K562 (cell line): ENCODE measurements at regions not wholly inside any gene's neighbourhood (a gene's known extent, or its start where the extent isn't known, plus 50 kb on each side); places are given as distances from the start of the nearest gene placed in this dataset.

Source experiments
- ATAC-seq: fragments of 200-7000 bp; cut with Tn5 transposase; 3 replicates; pipeline ENCODE4 v1.9.1; 2020; ENCODE audit warnings: moderate library complexity
- BruUV-seq: library from RNA; stranded (reverse); fragments of 400-500 nt; replicated peaks from 2 replicates; lab custom pipeline; 2021; lab: Mats Ljungman, UMichigan
- CTCF ChIA-PET: fragments of 300-600 bp; formaldehyde crosslinking; extraction: SDS; loops from one replicate; lab custom pipeline; 2021; ENCODE audit warnings: low intra/inter-chr PET ratio; lab: Yijun Ruan, JAX
- POLR2A ChIA-PET: fragments of 300-600, 350-650 bp; sonication (Branson Sonifier 250); formaldehyde crosslinking; extraction: SDS; loops from one replicate; lab custom pipeline; 2021; ENCODE audit warnings: antibody characterized with exemption, inconsistent platforms; lab: Yijun Ruan, JAX
- DNase-seq, 4 experiments: peaks; one replicate each; pipeline versions ENCODE4 v3.0.0 to v3.0.0-alpha.2; 2011 to 2018; ENCODE audit warnings: low spot score in 3 of 4, mixed read lengths in 3 of 4; ENCODE audit errors: extremely low read depth in 1 of 4
- FAIRE-seq: peaks from 2 replicates; lab custom pipeline; 2011; peaks lifted over from hg19 to GRCh38; lab: Jason Lieb, UNC
- H2AFZ ChIP-seq: 2 replicates; pipeline ENCODE4 v1.6.0; 2011; ENCODE audit warnings: low read depth, low read length, control low read depth, inconsistent platforms
- H3K27ac ChIP-seq: fragments of 200-600 bp; 3 replicates; pipeline ENCODE4 v1.8.0; 2011; ENCODE audit warnings: low read depth, mild to moderate bottlenecking, control low read depth, inconsistent platforms, low read length, moderate library complexity, mixed read lengths; ENCODE audit errors: extremely low read depth
- H3K27me3 ChIP-seq, 2 experiments: fragments of 300-600 bp in 1 of 2; 2 replicates in 1 of 2; 3 replicates in 1 of 2; pipeline versions ENCODE4 v1.6.0 to v1.8.0; 2011; ENCODE audit warnings: inconsistent platforms in 2 of 2, low read length in 2 of 2, mild to moderate bottlenecking in 1 of 2, mixed read lengths in 1 of 2, moderate library complexity in 1 of 2; ENCODE audit not compliant: control insufficient read depth in 2 of 2, insufficient read depth in 2 of 2
- H3K36me3 ChIP-seq: fragments of 300-600 bp; 3 replicates; pipeline ENCODE4 v1.8.0; 2011; ENCODE audit warnings: mild to moderate bottlenecking, low read length, inconsistent platforms; ENCODE audit not compliant: control insufficient read depth, insufficient read depth
- H3K4me1 ChIP-seq, 2 experiments: fragments of 200-600 bp in 1 of 2; replicated peaks in 1 of 2; 2 replicates in 1 of 2; 3 replicates in 1 of 2; pipeline versions ENCODE4 v1.5.1 to v1.8.0; 2011; ENCODE audit warnings: inconsistent platforms in 2 of 2, low read length in 2 of 2, mild to moderate bottlenecking in 1 of 2, mixed read lengths in 1 of 2, moderate library complexity in 1 of 2; ENCODE audit not compliant: control insufficient read depth in 2 of 2, insufficient read depth in 2 of 2
- H3K4me2 ChIP-seq: 2 replicates; pipeline ENCODE4 v1.6.1; 2011; ENCODE audit warnings: low read length, control low read depth, inconsistent platforms, mixed read lengths; ENCODE audit not compliant: insufficient read depth
- H3K4me3 ChIP-seq: fragments of 200-600 bp; sonication (generic), shearing (Covaris generic); 2 replicates; pipeline ENCODE4 v1.5.1; 2016; ENCODE audit warnings: control low read depth, inconsistent platforms
- H3K79me2 ChIP-seq: fragments of 200-600 bp; 3 replicates; pipeline ENCODE4 v1.8.0; 2011; ENCODE audit warnings: low read length, inconsistent platforms; ENCODE audit not compliant: control insufficient read depth, insufficient read depth
- H3K9ac ChIP-seq, 2 experiments: 2 replicates each; pipeline versions ENCODE4 v1.6.0 to v1.6.1; 2011; ENCODE audit warnings: low read depth in 2 of 2, low read length in 2 of 2, control low read depth in 1 of 2, inconsistent platforms in 1 of 2, mild to moderate bottlenecking in 1 of 2, mixed read lengths in 1 of 2; ENCODE audit not compliant: insufficient read depth in 1 of 2
- H3K9me1 ChIP-seq: one replicate; pipeline ENCODE4 v1.6.0; 2011; ENCODE audit warnings: inconsistent platforms, mild to moderate bottlenecking, low read length, moderate library complexity; ENCODE audit not compliant: control insufficient read depth, insufficient read depth
- H3K9me3 ChIP-seq: replicated peaks from 2 replicates; pipeline ENCODE4 v1.5.1; 2011; ENCODE audit warnings: low read depth, low read length, inconsistent platforms; ENCODE audit not compliant: control insufficient read depth, insufficient read depth
- H4K20me1 ChIP-seq: replicated peaks from 2 replicates; pipeline ENCODE4 v1.6.1; 2011; ENCODE audit warnings: low read length, inconsistent platforms, mixed read lengths; ENCODE audit not compliant: control insufficient read depth, insufficient read depth
- ARHGAP35 ChIP-seq: fragments of 450-650 bp; IDR thresholded peaks from 2 replicates; pipeline ENCODE4 v1.6.1; 2018; ENCODE audit not compliant: partially characterized antibody
- BRF1 ChIP-seq: IDR thresholded peaks from 3 replicates; pipeline ENCODE4 v1.6.1; 2011; ENCODE audit warnings: borderline replicate concordance, mild to moderate bottlenecking; ENCODE audit not compliant: insufficient read length; ENCODE audit errors: extremely low read depth
- GATA2 ChIP-seq: sonication (generic); formaldehyde crosslinking; IDR thresholded peaks from 2 replicates; pipeline ENCODE4 v1.4.0; 2020; ENCODE audit warnings: mild to moderate bottlenecking, missing genetic modification reagents
- HBP1 ChIP-seq: fragments of 450-650 bp; formaldehyde crosslinking; IDR thresholded peaks from 2 replicates; pipeline ENCODE4 v1.4.0; 2022; ENCODE audit warnings: missing genetic modification characterization
- KDM4B ChIP-seq, 2 experiments: fragments of 450-650 bp in 1 of 2; sonication (generic) in 1 of 2; IDR thresholded peaks; 2 replicates each; pipeline ENCODE4 v1.6.1; 2016 to 2017; ENCODE audit warnings: borderline replicate concordance in 2 of 2, antibody characterized with exemption in 1 of 2, low read depth in 1 of 2, mild to moderate bottlenecking in 1 of 2
- MAX ChIP-seq: sonication (generic); formaldehyde crosslinking; IDR thresholded peaks from 2 replicates; pipeline ENCODE4 v1.9.0; 2022; ENCODE audit warnings: mild to moderate bottlenecking, missing genetic modification reagents
- MECOM ChIP-seq: fragments of 250-450 bp; sonication (Bioruptor Pico); IDR thresholded peaks from 2 replicates; pipeline ENCODE4 v1.8.0; 2022; ENCODE audit warnings: inconsistent platforms
- RBM25 ChIP-seq: fragments of 200-400 bp; formaldehyde crosslinking; IDR thresholded peaks from 2 replicates; pipeline ENCODE4 v1.6.1; 2018; ENCODE audit warnings: low read length, low read depth, moderate library complexity; ENCODE audit not compliant: severe bottlenecking
- THRB ChIP-seq: fragments of 450-650 bp; formaldehyde crosslinking; conservative IDR thresholded peaks from 2 replicates; pipeline ENCODE4 v1.4.0; 2022; ENCODE audit warnings: mild to moderate bottlenecking, missing genetic modification characterization
- ZNF197 ChIP-seq: fragments of 200-800 bp; sonication (Bioruptor generic); IDR thresholded peaks from 2 replicates; pipeline ENCODE4 v1.6.1; 2016; ENCODE audit warnings: low read depth, missing genetic modification characterization, missing compliant biosample characterization
- ZNF384 ChIP-seq: IDR thresholded peaks from 2 replicates; pipeline ENCODE4 v1.6.1; 2012; ENCODE audit warnings: low read depth, low read length, improper control_type of control experiment
- ZNF449 ChIP-seq: fragments of 250-450 bp; sonication (Bioruptor Pico); IDR thresholded peaks from 2 replicates; pipeline ENCODE4 v1.8.0; 2022; ENCODE audit warnings: moderate library complexity, mild to moderate bottlenecking, inconsistent platforms
- WGBS: fragments of 100-300 bp; shearing (Covaris generic); methylation state at CpG from one replicate; pipeline ENCODE4 v1.1.6; 2016; ENCODE audit warnings: low coverage, mixed read lengths; ENCODE audit not compliant: insufficient coverage; ENCODE audit errors: missing lambda C conversion rate; 5-methylcytosine and 5-hydroxymethylcytosine counted together
- in situ Hi-C: fragments of 300-500 bp; cut with MboI; formaldehyde crosslinking; loops from 4 replicates; pipeline ENCODE4 v1.15.0; 2018; ENCODE audit warnings: inconsistent platforms, mixed read lengths
- intact Hi-C: fragments of 100-400 bp; cut with micrococcal nuclease; formaldehyde crosslinking; loops from 2 replicates; pipeline ENCODE4 v1.14.2; 2022

- Histone ChIP-seq H3K27ac (no peak overlapping the region), H3K4me1 (peaks cover 0 to 9% of the 10 kb centered on the region in 2 experiments; a peak in 3 of 5 replicates), H3K9ac (no peak overlapping the region), H3K79me2 (no peaks in the 10 kb centered on the region), H3K4me2 (no peak overlapping the region), H4K20me1 (no peaks in the 10 kb centered on the region), H2AFZ (no peak overlapping the region), H3K4me3 (no peak overlapping the region), H3K9me3 (peaks cover 6% of the 10 kb centered on the region; the same call in 1 of the 2 replicates), H3K36me3 (no peaks in the 10 kb centered on the region), H3K9me1 (no peaks in the 10 kb centered on the region), H3K27me3 (no peaks in the 10 kb centered on the region)
- DNase-seq (no peak), ATAC-seq (no peak), FAIRE-seq (no peak)
- 45% methylated on average over 5 of the region's 5 CpGs for WGBS
- ChIA-PET POLR2A (no interaction called here), CTCF (no interaction called here)
- intact Hi-C loops (no loop called here), in situ Hi-C loops (no loop called here)
- BruUV-seq: no TSS peak
- TF ChIP-seq THRB (CRISPR knock-in tag) (no peak), ZNF384 (no peak), ZNF449 (CRISPR knock-in tag) (no peak), ARHGAP35 (no peak), HBP1 (CRISPR knock-in tag) (no peak), RBM25 (no peak), GATA2 (no peak), KDM4B (IDR thresholded peaks at IDR 0.05; ENCODE audit: borderline replicate concordance in 2 of 2, low read depth in 1 of 2) (no peak), MAX (CRISPR knock-in tag) (no peak), ZNF197 (CRISPR knock-in tag) (no peak), MECOM (CRISPR knock-in tag) (no peak), BRF1 (no peak)
Measured at GRCh38 chr10:21196822-21197395, 299.8 kb upstream of the NEBL start.
